ENCODE measurements at regions not wholly inside any gene's neighbourhood (a gene's known extent, or its start where the extent isn't known, plus 50 kb on each side); places are given as distances from the start of the nearest gene placed in this dataset.

DNA sequence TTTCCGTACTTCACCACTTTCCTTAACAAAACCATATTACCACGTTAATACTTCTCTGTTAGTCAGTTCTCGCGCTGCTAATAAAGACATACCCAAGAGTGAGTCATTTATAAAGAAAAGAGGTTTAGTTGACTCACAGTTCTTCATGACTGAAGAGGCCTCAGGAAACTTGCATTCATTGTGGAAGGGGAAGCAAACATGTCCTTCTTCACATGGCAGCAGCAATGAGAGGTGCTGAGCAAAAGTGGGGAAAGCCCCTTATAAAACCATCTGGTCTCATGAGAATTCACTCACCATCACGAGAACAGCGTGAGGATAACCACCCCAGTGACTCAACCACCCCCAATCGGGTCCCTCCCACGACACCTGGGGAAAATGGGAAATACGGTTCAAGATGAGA is 289.8 kb upstream of the CLNK start:
- no peak for DNase-seq

DNA sequence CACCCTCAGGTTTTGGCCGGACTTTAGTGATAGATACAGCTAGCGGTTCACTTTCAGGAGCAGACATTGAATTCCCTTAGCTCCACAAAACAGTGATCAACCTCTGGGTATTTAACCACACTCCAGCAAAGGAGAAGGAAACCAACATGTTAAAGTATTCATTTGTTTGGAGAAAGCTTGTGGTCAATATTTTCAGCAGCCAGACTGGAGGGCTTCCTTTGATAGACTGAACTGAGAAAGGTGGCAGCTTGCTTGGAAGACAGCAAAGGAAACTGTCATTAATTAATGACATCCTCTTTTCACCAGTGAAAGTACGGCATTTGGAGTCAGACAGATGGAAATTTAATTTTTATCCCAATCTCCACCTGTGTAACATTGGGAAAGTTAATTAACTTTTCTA is 289.1 kb upstream of the CLNK start:
- no peak for DNase-seq

DNA sequence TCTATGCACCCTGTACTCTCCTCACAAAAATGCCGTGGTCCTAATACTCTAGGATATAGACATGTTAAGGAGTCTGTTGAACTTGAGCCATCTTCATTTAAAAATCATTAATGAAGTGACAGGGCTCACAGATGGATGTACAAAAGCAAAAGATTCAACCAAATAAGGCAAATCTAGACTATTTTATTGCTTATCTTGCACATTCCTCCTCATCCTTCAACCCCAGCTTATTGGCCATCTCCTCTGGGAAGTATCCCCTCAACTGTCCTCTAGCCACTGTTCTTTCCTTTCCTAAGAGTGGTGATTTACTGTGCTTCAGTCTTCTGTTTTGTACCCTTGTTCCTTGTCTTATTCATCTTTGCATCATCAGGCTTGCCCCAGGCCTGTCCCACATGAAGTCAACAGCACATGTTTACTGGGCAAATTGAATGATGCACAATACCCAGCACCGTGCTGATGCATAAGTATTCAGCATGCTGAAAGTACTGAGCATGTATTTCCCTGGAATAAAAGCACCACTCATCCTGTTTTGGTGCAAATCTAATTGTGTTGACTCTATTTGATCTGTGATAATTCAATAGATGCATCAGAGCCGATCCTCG is 287.3 kb upstream of the CLNK start:
- DNase-seq: no peak

DNA sequence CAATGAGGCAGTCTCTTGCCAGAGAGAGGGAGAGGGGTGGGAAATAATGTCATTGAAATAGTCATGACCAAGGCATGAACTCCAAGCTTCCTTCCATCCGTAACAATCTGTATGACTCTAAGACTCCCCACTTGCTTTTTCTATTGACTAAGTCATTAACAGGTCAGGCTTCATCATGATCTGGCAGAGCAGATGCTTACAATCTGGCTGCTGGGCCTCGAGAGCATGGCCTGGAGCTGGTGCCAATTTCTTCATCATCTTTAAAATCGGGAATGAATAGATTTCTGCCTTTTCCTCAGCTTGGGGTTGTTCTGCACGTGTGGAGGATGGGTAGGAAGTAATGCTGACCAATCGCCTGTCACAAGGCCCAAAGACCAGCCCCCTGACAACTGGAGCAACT is 280.6 kb upstream of the CLNK start:
- no peak for DNase-seq

DNA sequence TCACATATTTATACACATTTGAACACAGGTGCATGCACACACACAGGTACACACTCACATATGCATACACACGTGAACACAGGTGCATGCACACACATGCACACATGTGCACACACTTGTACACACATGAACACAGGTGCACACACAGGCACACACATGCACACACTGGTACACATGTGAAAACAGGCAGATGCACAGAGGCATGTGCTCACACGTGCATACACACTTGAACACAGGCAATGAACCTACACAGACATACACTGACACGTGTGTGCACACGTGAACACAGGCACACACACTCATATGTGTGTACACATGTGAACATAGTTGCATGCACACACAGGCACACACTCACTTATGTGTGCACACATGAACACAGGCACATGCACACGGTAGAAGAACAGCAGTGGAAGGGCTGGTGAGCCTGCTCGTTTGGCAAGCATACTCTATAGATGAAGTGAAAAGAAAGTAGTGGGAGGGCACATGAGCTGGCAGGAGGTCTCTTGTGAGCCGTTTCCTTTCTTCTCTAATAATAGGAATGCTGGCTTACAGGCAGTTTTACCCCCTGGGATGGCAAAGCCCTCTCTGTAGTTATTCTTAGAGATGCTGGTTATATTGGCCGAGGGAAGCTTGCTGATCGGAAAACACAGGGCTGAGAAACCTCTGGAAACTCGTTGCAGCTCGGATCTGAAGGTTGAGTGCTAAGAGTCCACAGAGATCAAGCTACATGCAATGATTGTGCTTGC is 279.6 kb upstream of the CLNK start:
- DNase-seq: no peak

DNA sequence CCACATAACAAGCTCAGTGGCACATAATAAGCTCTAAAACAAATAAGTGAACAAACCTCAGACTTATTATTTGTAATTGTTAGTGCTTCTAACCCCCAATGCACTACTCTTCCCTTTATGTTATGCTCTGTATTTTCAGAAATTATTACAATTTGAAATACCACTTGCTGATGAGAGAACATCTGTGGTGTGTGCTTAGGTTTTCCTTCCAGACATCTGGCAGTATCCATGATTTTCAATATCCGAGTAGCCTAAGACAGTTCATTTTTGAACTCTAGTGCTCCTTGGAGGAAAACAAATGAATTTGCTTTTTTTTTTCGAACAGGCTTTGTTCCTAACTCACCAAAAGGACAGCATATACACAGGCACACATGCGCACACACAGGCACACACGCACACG is 278.7 kb upstream of the CLNK start:
- DNase-seq: no peak

DNA sequence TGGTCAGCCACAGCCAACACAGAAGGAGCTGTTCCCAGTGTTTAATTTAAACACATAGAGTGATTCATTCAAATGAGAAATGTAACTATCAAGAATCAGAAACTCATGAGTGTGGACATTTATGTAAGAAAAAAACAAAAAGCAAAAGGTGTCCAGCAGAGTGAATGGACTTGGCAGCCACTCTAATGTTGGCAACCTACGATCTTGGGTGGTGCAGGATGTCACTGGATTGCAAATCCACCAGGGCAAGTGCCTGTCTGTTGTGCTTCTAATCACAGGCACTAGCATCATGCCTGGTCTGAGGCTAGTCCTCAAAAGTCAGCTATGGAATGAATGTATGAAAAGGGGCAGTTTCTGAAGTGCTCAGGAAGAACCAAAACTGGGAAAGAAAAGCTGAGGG is 277.7 kb upstream of the CLNK start:
- DNase-seq: no peak

DNA sequence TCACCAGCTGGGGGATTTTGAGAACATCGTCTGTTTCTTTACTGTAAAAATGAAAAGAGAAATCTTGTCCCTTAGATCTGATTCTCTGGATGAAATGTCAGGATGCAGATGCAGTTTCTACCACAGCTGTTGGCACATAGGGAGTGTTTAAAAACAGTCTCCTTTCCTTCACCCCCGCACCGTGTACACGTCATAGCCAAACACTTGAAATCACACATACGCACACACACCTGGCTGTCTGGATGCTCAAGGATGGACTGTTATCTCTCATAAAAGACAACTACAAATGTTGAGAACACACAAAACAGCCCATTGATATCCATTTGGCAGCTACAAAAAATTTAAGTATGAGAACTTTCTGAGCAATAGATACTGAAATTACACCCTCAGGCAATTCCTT is 275.8 kb upstream of the CLNK start:
- no peak for DNase-seq

DNA sequence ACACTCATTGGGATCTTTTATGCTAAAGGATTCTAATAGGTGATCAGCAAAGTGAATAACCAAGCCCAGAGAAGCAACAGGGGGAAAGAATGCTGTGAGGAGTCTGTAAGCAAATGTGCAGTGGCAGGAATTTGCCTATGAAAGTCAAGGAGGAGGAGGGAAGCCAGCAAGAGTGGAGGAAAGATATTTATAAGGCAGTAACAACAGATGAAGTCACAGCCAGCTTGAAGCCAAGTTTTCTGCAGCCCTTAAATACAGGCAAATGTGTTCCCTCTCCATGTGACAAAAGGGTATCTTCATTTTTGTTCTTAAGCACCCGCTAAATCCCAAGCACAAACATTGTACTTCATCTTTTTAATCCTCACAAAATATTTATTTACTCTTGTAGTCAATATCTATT is 275.0 kb upstream of the CLNK start:
- DNase-seq: no peak

DNA sequence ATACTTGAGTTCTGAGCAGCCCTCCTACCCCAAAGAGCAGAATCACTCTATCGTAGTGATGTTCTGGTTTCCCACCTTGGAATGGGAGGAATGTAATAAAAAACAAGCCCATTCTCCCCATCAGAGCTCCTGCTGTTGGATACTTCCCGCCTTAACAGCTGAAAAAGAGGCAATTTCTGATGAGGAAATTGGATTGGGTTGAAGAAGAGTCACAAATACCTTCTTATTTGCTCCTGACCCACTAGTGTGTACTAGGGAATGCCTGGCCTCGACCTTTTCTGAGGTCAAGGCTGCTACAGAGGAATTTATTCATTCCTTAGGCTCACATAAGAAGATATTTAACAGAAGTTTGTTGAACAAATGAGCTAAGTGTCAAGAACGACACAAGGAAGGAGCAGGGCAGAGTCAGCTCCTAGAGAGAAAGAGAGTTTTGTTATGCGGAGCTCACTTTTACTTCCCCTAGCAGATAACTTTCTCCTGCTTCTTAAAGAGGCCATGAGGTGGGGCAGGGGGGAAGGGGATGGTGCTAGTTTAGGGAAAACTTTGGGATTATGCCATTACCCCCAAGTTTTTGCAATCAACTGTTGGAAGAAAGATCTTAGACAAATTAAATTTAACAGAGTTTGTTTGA is 273.8 kb upstream of the CLNK start:
- no peak for DNase-seq

DNA sequence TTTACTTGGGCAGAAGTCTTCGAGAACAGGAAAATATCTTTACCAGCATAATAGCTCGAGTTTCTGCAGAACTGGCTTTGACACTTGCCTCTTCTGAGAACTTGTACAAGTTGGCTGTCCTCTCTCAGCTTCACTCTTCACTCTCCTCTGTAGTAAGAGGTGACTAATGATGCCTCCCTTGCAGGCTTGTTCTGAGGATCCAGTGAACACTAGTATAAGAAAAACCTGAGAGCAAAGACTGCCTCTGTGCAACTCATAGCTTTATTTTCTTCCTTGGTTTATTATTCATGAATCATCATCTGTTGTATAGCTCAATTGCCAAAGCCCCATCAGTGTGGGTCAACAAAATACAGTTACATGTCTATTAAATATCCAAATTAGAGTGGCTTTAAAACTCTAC is 266.7 kb upstream of the CLNK start:
- no peak for DNase-seq

DNA sequence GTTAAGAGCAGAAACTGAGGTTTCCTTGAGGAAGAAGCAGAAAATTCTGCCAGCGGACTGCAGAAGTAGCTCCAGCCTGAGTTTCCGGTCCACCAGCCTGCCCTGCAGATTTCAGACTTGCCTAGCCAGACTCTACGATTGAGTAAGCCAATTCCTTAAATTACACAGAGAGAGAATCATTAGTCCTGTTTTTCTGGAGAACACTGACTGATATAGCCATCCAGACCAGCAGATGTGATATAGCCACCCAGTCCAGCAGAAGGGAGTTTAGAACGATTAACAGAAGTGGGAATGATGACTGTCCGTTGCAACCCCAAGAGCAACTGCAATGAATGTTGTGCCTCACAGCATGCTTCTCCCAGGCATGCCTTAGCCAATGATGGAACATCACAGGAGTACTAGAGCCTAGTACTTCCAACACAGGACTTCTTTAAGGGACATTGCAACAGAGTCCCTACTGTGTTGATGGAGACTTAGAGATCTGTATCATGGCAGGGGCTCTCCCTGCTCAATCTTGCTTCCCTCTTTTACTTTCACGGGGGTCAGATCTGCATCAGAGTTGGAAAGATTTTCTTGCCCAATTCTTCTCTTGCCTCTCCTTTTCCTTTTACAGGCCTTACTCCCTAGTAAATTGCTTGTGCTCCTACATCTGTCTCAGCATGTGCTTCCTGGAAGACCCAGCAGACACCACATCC is 264.6 kb upstream of the CLNK start:
- DNase-seq: no peak

DNA sequence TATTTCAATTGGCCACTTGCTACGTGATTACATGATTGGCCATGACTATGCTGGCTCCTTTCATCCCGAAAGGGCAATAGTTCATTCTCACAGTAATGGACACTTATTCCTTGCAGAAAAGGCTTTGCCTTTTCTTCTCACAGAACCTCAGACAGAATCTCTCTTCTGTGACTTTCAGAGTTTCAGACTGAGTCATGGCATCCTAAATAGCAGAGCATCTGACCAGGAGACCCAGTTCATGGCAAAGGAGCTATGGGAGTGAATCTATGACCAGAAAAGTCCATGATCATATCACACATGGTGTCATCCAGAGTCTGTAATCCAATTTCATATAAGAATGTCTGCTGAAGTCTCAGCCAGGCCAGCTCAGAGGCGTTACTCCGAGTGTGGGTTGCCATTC is 263.3 kb upstream of the CLNK start:
- DNase-seq: no peak

DNA sequence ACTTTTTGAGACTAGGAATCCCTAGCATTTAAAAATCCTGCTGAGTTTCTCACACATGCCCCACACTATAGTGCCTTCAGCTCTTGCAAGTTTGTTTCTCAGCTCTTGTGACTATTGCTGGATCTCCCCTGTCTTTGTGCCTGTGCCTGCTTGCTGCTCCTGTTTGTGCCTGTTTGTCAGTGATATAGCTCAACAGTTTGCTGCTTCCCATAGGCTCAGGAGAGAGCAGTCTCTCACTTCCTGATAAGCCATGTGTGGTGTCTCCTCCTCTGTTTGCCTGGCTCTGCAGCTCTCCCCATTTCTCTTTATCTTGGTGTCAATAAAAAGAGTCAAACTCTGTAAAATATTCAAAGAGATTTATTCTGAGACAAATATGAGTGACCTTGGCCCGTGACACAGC is 259.8 kb upstream of the CLNK start:
- DNase-seq: no peak

DNA sequence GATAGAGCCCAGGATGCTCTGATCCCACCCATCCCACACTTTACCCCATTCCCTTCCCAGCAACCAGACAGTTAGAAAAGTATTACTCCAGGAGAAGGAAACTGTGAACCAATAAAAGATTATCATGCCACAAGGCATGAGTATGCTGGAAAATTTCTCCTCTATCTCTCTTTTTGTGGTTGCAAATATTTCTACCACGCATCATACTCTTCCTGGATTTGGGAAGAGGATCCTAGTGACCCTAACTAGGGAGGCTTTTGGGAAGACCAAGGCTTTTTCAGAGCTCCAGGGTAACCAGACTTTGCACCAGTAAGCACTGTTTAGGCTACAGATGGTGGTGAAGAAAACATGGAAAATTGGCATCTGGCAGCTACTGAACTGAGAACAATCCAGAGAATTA is 257.6 kb upstream of the CLNK start:
- no peak for DNase-seq

DNA sequence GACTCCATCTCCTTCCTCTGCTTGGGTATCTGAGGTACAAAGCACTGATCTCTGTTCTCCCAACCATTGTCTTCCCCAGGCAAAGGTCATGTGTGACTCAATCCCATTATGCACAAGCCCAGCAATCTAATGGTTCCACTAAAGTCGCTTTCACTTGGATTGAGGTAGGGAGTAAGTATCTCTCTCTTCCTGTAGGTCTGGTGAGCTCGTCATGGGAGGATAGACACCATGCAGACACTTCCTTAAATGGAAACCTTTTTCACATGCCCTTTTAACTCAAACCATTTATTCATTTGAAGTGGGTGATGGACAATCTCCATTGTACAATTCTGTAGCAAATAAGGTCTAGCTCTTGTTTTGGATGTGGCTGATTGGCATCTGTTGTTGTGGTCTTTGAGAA is 245.2 kb upstream of the CLNK start:
- no peak for DNase-seq

DNA sequence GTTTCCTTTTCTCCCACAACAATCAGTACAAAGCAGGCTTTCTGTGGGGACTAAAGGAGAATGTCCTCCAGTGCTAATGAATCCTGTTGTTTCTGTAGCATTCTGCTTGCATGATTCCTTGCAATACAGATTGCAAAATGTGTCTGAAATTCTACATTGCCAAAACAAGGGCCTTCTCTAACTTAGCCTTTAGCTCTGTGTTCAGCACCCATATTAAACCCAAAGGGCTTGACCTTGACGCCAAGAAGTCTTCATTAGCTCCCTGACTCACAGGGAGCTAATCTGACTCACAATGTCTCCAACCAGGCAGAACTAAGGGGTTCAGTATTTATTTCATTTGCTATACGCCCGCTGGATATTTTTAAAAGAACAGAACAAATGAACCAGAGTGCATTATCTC is 241.4 kb upstream of the CLNK start:
- DNase-seq: no peak

DNA sequence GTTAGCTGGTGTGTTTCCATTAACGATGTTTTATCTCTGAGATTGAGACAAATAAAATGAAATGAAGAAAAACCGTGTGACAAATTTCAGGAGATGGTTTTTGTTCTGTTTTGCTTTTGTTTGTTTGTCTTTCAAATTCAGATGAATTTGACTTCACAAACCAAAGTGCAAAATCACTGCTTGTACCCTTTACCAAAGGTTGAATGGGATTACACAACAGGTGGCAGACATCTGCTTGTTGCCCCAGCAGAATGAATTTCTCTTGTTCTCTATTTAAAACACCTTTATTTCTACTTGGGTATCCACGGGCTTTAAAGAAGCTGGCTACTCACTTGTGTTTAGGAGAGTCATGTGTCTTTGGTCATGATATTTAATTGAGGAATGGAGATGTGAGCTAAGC is 239.7 kb upstream of the CLNK start:
- no peak for DNase-seq

DNA sequence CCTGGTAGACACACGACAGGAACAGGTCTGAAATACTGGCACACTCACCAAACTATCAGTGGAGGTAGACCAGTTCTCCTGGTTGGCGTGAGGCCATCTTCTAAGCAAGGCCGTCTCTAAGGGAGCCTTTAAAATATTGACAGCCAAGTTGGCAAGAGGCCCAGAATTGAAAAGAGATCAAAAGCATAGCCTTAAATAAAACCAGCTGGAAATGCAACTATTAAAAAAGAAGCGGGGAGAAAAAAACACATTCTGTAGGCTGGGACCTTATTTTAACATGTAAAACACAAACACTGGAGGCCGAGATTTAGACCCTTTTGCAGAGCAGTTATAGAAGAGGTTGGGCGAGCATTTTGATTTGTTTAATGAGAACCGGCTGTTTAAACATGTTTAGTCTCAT is 233.0 kb upstream of the CLNK start:
- DNase-seq: no peak

DNA sequence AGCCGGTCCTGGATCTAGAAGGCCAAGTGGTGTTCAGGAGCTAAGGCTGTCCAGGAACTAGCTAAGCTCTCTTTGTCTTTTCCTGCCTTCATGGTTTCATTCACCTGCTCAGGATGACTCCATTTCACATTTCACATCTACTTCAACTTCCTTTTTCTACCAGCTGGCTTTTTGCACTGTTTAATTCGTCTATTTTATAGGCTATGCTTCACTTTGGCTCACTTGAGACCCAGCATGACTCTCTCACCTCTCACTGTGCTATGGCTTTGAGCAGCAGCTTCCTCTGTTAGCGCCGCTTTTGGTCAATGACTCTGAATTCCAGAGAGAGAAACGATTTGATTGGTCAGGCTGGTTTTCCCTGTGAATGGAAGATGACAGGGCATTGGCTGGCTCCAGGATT is 213.5 kb upstream of the CLNK start:
- no peak for DNase-seq

DNA sequence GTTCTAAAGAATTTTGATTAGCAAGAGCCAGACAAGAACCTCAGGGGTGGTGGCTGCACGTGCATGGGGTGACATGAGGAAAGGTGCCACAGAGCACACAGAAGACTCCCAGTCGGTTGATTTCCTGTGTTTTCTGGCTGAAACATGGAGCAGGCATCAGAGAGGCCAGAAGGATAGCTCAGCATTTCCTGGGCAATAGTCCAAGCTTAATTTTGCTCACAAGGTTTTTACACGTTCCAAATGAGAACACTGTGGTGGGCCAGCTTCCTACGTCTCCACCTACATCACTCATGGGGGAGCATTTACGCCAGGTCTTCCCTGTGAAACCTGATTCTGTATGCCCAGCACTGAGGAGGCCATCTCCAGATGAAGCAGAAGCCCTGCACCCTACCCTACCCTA is 212.5 kb upstream of the CLNK start:
- no peak for DNase-seq

DNA sequence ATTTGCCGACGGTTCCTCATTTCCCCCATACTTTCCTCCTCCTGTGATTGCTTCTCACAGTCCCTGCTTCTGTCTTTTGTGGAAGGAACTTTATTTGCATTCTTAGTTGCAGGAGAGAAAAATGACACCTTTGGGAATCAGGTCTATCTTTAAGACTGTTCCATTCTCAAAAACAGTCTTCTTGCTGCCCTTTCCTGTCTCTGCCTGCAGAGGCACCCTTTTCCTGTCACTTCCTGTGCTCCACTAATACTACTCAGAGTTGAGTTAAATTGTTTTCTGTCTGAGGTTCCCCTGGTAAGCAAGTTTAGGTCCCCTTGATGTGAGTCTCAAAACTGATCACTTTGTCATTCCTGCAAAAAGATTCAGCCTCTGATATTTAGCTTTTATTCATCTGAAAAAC is 208.8 kb upstream of the CLNK start:
- peak in 1 of 6 experiments; percentile 6 for DNase-seq

DNA sequence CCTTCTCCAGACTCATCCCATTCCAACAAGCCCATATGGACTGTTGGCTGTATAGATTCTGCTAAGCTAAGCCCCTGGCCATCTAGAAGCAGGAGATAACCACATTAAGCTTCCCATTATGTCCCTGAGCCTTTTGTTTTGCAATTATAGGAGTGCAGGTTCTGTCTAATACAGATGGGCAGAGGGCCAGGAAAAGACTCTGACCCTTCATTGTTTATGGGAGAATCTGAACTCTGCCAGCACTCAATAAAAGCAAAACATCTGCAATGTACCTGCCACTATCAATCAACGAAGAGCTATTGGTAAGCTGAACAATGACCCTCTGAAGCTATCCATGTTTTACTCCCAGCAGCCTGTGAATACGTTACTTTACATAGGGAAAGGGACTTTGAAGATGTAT is 207.3 kb upstream of the CLNK start:
- DNase-seq: no peak

DNA sequence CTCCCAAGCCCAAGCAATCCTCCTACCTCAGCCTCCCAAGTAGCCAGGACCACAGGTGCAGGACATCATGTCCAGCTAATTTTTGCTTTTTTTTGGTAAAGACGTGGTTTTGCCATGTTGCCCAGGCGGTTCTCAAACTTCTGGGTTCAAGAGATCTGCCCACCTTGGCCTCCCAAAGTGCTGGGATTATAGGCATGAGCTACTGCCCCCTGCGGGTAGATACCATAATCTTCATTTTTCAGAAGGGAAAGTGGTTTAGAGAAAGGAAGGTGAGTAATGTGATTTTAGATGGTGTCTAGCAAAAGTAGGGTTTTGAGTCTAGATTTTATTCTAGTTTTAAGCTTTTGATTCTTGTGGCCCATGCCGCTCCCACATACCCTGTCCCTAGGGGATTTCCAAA is 205.3 kb upstream of the CLNK start:
- no peak for DNase-seq
